ENCODE measurements at regions not wholly inside any gene's neighbourhood (a gene's known extent, or its start where the extent isn't known, plus 50 kb on each side); places are given as distances from the start of the nearest gene placed in this dataset.

DNA sequence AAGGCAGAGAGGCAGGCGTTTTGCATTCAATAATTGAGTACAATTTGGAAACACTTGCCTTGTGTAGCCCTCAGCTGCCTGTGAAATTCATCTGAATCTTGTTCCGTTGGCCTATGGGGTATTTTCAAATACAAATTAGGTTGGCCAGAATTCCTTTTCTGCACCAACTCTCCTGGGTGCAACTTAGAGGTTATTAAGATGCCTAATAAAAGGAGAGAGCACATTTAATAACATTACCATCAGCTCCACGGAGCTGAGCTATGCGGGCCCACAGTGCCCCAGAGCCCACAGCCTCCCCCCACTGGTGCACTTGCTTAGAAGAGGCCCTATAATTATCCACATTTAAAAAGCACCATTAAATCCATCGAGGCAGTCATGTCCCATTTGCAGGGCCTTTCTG is 367.6 kb upstream of the CLINT1 start:
- TF ChIP-seq CTCF (IDR thresholded peaks at IDR 0.05; ENCODE audit: low read length) = no peak
- no peak for TF ChIP-seq EZH2 (IDR thresholded peaks at IDR 0.05; ENCODE audit: borderline replicate concordance, low read length)
